Caki2 (cell line): ENCODE measurements at regions not wholly inside any gene's neighbourhood (a gene's known extent, or its start where the extent isn't known, plus 50 kb on each side); places are given as distances from the start of the nearest gene placed in this dataset.

ENCODE experiments used
- DNase-seq: peaks from one replicate; pipeline ENCODE4 v3.0.0-alpha.2; 2015; ENCODE audit warnings: low read depth
- in situ Hi-C: cut with HindIII; loops from 2 replicates; pipeline ENCODE4 v1.10.0; 2016; ENCODE audit warnings: low sequenced_read_pairs, low pct_unique_long_range_greater_than_20kb, mixed read lengths

DNA sequence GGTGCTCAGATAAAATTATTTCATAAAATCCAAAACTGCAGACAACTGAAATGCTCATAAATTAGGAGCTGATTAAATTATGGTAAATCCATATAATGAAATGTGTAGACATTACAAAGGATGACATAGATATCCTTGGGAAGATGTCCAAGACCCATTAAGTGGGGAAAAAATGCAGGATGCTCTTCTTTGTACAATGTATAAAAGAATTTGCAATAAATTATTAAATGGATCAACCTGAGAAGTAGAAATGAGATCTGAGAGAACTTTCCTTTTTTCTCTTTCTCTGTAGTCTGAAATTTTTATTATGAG, 336.4 kb upstream of the E2F7 start:
- in situ Hi-C loops, result no loop called here
- DNase-seq, result no peak

GRCh38 chr12:77401064-77401769, 335.8 kb upstream of the E2F7 start:
- DNase-seq, result no peak
- in situ Hi-C loops, result no loop called here

DNA sequence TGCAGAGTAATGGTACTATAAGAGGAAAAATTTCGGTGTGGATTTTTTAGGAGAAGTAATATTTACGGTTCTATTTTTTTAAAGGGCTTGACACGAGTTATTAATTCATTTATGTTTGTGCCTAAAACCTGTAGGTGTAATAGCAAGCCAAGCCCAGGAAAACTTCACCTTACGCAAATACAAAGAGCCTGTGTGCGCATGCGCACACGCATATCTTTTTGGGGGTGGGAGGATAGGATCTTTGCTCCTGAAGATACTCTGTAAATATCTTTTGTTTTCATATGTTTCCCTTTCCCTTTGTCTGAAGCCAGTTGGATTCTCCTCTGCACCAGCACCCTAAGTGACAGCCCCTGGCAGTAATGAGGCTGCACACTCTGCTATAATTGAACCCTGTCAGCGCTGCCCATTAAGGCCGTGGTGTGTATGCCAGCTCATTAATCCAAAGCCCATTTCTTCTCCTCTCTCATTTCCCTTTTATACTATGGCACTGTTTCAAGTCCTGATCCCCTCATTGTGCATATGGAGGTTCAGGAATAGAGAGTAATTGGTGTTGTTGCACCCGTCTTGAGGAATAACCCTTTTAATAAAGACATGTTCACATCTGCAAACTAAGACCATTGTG, 327.2 kb upstream of the E2F7 start:
- DNase-seq, result no peak
- in situ Hi-C loops, result no loop called here

DNA sequence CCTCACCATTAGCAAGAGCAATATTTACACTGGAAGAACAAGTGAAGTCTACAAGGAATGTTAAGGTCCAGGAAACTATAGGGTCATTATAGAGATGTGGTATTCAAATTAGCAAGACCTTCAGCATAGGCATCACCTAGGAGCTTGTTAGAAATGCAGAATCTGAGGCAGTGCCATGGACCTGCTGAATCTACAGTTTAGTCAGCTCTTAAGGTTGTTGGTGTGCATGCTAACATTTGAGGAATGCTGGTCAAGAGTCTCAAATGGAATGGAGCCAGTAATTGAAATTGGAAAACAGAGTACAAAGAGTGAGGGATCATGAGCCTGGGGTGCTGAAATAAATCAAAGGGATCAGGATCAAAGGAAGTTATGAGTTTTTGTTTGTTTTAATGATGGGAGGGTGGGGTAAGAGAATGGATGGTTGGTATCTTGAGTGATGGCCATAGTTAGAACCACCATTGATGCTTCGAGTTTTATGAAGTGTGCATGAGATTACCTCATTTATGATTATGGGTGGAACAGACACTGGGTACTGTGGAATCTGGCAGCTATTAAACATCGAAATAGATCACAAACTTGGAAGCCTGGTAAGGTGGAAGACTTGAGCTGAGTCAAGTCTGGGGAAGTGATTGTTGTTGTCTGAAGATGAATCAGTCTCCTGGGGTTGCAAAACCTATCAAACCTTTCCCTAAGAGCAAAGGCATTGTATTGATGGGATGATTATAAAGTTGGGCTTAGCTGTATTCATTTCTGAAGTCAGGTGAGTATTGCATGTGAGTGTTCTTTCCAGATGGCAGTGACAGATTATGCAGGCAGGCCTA, 323.3 kb upstream of the E2F7 start:
- DNase-seq, result no peak
- in situ Hi-C loops, result no loop called here

GRCh38 chr12:77387671-77388070, 322.3 kb upstream of the E2F7 start:
- in situ Hi-C loops, result no loop called here
- DNase-seq, result no peak

DNA sequence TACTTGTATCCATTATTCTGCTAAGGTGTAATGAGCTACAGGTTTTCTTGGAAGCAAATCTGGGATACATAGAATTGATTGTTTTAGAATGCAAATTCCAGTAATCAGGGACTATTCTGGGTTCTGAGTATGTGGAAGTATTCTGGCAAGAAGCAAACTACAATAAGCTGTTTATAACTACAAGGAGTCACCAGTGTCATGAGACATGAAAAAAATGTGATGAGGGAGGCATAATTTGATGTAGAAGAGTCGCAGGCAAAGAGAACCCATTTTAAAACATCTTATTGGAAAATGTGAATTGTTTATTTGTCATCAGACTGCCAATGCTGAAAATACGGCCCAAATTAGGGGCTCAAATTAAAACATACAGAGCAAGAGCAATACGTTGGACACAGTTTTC, 321.8 kb upstream of the E2F7 start:
- in situ Hi-C loops, result no loop called here
- DNase-seq, result no peak

DNA sequence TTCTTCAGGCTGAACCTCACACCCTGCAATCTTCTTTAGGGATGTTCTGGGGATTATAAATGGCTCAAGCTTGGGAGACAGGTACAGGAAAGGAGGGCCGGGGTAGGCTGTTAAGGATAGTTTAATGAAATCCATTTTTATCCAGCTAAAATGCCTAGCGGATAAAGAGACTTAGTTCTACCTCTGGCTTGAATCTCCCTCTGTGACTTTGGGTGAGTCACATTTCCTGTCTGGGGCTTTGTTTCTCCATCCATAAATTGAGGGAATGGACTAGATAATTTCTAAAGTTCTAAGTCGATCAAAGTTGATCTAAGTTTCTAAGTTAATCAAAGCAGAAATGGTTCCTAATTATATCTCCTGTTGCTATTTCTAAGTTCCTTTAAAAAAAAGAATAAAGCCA, 319.6 kb upstream of the E2F7 start:
- in situ Hi-C loops, result no loop called here

DNA sequence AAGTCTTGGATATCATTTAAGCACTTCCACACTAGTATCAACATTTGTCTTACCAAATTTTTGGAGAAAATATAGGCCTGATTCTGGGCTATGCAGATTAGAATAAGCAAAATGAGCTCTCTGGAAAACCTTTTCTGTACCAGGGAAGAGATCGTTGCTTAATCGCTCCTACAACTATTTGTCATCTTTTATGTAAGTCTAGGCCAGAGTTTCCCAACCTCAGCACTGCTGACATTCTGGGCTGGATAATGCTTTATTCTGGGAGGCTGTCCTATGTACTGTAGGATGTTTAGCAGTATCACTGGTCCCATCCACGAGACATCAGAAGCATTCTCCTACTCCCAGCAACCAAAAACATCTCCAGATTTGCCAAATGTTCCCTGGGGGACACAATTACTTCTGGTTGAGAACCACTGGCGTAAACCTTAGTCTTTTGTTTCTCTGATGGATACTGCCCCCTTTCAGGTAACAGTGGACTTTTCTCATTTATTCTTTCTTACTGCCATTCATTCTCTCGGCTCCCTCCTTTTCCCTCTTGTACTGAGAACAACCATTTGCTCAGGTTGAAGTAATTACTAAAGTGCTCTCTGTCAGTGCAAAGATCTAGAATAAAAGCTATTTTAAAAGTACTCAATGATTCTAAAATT, 316.9 kb upstream of the E2F7 start:
- no peak for DNase-seq
- in situ Hi-C loops, result no loop called here

More for the DNA sequence above, 319.6 kb upstream of the E2F7 start:
- DNase-seq, result no peak

- in situ Hi-C loops, result no loop called here
These were observed 312.3 kb upstream of the E2F7 start for GRCh38 chr12:77377622-77378021.

DNA sequence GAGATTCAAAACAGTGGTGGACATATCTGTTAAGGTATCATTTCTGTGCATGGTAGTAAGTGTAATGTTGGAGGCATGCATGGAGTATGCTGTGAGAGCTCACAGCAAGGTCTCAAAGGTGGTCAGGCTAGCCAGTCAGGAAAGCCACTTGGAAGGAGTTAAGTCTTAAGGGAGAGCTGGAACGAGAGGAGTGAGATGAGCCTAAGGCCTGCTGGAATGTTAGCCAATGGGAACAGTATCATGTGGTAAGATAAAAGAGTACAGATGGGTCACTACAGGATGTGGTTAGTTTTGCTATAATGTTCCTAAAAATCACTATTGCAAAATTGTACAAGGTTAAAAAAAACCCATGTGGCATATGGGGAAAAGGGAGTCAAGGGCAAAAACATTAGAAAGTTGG, 311.7 kb upstream of the E2F7 start:
- DNase-seq, result no peak
- in situ Hi-C loops, result no loop called here

More at GRCh38 chr12:77377622-77378021, 312.3 kb upstream of the E2F7 start:
- DNase-seq, result no peak

DNA sequence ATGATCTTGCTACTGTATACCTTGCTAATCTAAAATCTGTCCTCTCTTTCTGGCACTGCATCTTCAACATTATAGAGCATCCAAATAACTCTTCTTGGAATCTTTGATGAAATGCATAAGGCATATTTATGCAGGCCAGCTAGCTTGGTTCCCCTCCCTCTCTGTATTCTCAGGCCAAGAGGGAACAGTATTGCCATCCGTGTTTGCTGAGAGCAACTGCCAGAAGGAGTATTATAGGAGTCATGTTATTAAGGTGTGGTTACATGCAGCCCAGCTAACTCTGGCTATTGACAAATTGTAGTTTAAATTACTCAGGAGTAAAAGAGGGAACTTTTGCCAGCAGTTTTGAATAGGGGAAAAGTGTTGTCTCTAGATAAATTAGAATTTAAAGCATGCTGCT, 309.3 kb upstream of the E2F7 start:
- in situ Hi-C loops, result no loop called here
- DNase-seq, result no peak

DNA sequence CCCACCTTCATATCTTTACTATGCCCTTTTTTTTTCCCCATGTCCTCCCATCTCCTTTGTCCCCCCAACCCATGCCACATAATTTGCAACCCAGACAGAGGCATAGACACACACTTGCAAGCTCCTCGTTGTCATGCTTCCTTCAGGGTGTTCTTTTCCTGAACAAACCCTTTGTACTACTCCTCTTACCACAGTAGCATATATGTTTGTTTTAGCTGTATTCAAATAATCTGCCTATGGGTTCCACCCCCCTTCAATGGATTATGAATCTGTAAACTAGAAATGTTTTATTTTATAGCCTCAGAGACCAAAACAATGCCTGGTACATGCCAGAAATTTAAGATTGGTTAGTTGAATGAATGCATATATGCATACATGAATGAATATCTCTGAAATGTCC, 307.1 kb upstream of the E2F7 start:
- no peak for DNase-seq
- in situ Hi-C loops, result no loop called here

DNA sequence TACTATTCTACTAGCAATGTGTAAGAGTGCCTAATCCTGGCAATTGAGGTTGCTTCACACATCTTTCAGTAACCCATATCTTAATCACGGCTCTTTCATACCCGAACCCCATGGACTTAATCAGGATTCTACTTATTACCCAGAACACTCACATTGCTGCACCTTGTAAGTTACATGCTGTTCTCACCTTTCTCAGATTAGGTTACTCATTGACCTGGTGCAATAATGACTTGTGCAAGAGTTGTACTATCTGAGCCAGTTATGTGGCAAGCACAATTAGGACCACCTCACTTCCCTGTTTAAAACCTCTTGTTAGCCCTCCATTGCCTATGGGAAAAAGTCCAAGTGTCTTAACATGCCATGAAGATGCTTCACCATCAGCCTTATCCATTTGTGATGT, 306.7 kb upstream of the E2F7 start:
- in situ Hi-C loops, result no loop called here
- no peak for DNase-seq

DNA sequence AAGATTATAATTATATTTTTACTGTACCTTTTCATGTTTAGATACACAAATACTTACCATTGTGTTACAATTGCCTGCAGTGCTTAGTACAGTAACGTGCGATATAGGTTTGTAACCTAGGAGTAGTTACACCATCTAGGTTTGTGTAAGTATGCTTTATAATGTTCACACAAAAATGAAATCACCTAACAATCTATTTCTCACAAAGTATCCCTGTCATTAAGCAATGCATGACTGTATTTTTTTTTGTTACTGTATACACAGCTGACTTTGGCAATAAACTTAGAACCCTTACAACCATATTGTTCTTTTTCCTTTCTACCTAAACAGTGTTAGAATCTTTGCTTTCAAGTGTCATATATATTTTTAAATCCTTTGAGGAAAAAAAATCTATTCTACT, 303.0 kb upstream of the E2F7 start:
- in situ Hi-C loops, result no loop called here

DNA sequence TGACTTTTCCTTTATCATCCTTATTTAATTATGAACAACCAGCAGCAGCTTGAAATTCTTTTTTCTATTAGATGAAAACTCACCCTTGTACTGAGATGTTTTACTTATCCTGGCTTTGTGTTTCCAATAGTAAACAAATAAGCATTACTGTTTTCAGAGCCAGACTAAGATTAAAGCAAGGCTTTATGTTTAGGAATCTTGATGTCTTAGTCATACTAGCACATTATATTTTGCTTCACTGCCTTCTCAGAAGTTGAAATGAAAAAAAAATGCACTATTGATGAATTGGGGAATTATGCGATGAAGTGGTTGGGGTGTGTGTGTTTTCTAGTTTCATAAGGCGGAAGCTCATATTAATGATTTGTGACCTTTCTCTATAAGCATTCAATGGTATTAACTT, 301.2 kb upstream of the E2F7 start:
- DNase-seq, result no peak
- in situ Hi-C loops, result no loop called here

More for the DNA sequence above, 303.0 kb upstream of the E2F7 start:
- no peak for DNase-seq

- no peak for DNase-seq
- in situ Hi-C loops, result no loop called here
These were observed 299.0 kb upstream of the E2F7 start for GRCh38 chr12:77364400-77364799.

DNA sequence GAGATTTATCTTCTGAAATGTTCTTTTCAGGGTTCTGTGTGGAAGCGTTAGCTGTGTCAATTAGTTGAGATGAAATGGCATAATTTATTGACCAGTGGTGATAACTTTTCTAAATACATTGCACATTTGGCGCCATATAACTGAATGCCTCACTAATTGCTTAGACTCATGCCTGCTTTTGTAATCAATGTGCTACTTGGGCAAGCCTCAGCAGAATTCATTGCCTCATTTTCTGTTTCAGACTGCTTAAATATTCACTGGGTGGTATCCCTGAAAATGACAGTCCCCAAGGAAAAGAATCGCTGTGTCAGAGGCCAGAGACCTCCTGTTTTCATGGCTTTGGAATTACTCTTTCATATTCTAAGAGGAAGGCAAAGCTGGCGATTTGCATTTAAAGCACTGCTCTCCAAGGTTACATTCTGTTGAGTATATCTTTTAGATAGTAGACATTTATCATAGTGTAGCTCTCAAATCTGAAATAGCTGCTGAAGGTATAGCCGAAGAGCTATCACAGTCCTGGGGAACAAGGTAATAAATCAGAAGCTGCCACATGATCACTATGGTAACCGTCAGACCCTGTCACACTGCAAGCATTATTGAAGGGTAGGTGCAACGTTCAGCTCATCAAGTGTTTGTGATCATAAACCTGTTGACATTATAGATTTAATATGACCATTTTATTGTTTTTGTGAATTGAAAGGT, 297.3 kb upstream of the E2F7 start:
- DNase-seq, result no peak
- in situ Hi-C loops, result no loop called here

- in situ Hi-C loops, result no loop called here
These were observed 292.3 kb upstream of the E2F7 start for GRCh38 chr12:77357655-77358054.

More at GRCh38 chr12:77357655-77358054, 292.3 kb upstream of the E2F7 start:
- DNase-seq, result no peak
